CD4-positive, alpha-beta T cell (primary cell): ENCODE measurements at regions not wholly inside any gene's neighbourhood (a gene's known extent, or its start where the extent isn't known, plus 50 kb on each side); places are given as distances from the start of the nearest gene placed in this dataset.

Source experiments
- ATAC-seq: fragments of 200-7000 bp; cut with Tn5 transposase; one replicate; pipeline ENCODE4 v1.10.0; 2022; ENCODE audit warnings: mild to moderate bottlenecking; ENCODE audit not compliant: poor library complexity
- CTCF ChIA-PET: fragments of 350-600 bp; sonication (Branson Sonifier 250); formaldehyde crosslinking; loops from one replicate; lab custom pipeline; 2021; ENCODE audit warnings: antibody characterized with exemption, inconsistent platforms; lab: Charles Lee
- POLR2A ChIA-PET: fragments of 350-600 bp; sonication (Branson Sonifier 250); formaldehyde crosslinking; loops from one replicate; lab custom pipeline; 2021; ENCODE audit warnings: antibody characterized with exemption, inconsistent platforms; lab: Charles Lee
- DNase-seq, 14 experiments: peaks; one replicate each; pipeline ENCODE4 v3.0.0-alpha.2; 2013 to 2020; ENCODE audit warnings: mixed read lengths in 2 of 14
- H3K27ac ChIP-seq, 2 donors: one replicate each; pipeline versions ENCODE4 v1.5.1 to v1.7.0; 2013; ENCODE audit warnings: low read length in 2 of 2, low read depth in 1 of 2, mild to moderate bottlenecking in 1 of 2
- H3K27me3 ChIP-seq, 2 experiments: 1 replicate in 1 of 2; 2 replicates in 1 of 2; pipeline versions ENCODE4 v1.6.1 to v1.7.0; 2013; ENCODE audit warnings: low read length in 2 of 2, control low read depth in 1 of 2, mild to moderate bottlenecking in 1 of 2, moderate library complexity in 1 of 2; ENCODE audit not compliant: insufficient read depth in 2 of 2, control insufficient read depth in 1 of 2
- H3K36me3 ChIP-seq: one replicate; pipeline ENCODE4 v1.6.1; 2013; ENCODE audit warnings: low read length, control low read depth; ENCODE audit not compliant: insufficient read depth
- H3K4me1 ChIP-seq: one replicate; pipeline ENCODE4 v1.6.1; 2013; ENCODE audit warnings: low read length, control low read depth; ENCODE audit not compliant: insufficient read depth
- H3K4me3 ChIP-seq: one replicate; pipeline ENCODE4 v1.5.1; 2013; ENCODE audit warnings: mild to moderate bottlenecking, low read length, moderate library complexity
- H3K9me3 ChIP-seq, 2 experiments: 1 replicate in 1 of 2; 2 replicates in 1 of 2; pipeline versions ENCODE4 v1.6.1 to v1.7.0; 2013; ENCODE audit warnings: low read length in 2 of 2, mild to moderate bottlenecking in 2 of 2, control low read depth in 1 of 2, moderate library complexity in 1 of 2; ENCODE audit not compliant: control insufficient read depth in 1 of 2, insufficient read depth in 1 of 2
- H3K27ac Mint-ChIP-seq: one replicate; pipeline ENCODE4 v1.8.0; 2020; ENCODE audit warnings: mixed read lengths
- H3K27me3 Mint-ChIP-seq: one replicate; pipeline ENCODE4 v1.8.0; 2021; ENCODE audit warnings: mixed read lengths
- H3K36me3 Mint-ChIP-seq: one replicate; pipeline ENCODE4 v1.8.0; 2021; ENCODE audit warnings: low read depth, mixed read lengths
- H3K4me1 Mint-ChIP-seq: one replicate; pipeline ENCODE4 v1.8.0; 2021; ENCODE audit warnings: low read depth, mixed read lengths
- H3K4me3 Mint-ChIP-seq: one replicate; pipeline ENCODE4 v1.8.0; 2020; ENCODE audit warnings: mild to moderate bottlenecking, mixed read lengths
- H3K9me3 Mint-ChIP-seq: one replicate; pipeline ENCODE4 v1.8.0; 2020; ENCODE audit warnings: mixed read lengths
- CTCF ChIP-seq: fragments of 200-600 bp; IDR thresholded peaks from one replicate; pipeline ENCODE4 v1.8.0; 2022; ENCODE audit warnings: antibody characterized with exemption, mild to moderate bottlenecking
- intact Hi-C, 2 experiments: fragments of 100-400 bp; cut with DNase I in 1 of 2; cut with micrococcal nuclease in 1 of 2; formaldehyde crosslinking; loops; one replicate each; pipeline versions ENCODE4 v1.15.1 to v1.9.0; 2023 to 2025; cut with DNase I, micrococcal nuclease

- no peaks in the 10 kb centered on the region for H3K27me3 Mint-ChIP-seq
- H3K36me3 Mint-ChIP-seq, result no peaks in the 10 kb centered on the region
- no peak overlapping the region for H3K4me3 Mint-ChIP-seq
- DNase-seq, result no peak
- ChIA-PET CTCF (no interaction called here), POLR2A (no interaction called here)
- peaks cover 2% of the 10 kb centered on the region for H3K9me3 Mint-ChIP-seq
- Histone ChIP-seq H3K36me3 (no peaks in the 10 kb centered on the region), H3K27me3 (no peaks in the 10 kb centered on the region), H3K4me3 (no peak overlapping the region), H3K4me1 (no peaks in the 10 kb centered on the region), H3K27ac (no peak overlapping the region), H3K9me3 (peaks cover 0 to 5% of the 10 kb centered on the region in 2 experiments)
- ATAC-seq, result no peak
- no peaks in the 10 kb centered on the region for H3K4me1 Mint-ChIP-seq
- TF ChIP-seq CTCF, result no peak
- H3K27ac Mint-ChIP-seq, result no peak overlapping the region
- intact Hi-C loops, result no loop called here
Measured at GRCh38 chr9:118891213-118891612, 478.0 kb downstream of the BRINP1 start.

GRCh38 chr9:118896324-118897000 lies 472.8 kb downstream of the BRINP1 start:
- no peaks in the 10 kb centered on the region for H3K4me1 ChIP-seq
- H3K4me3 Mint-ChIP-seq, result no peak overlapping the region
- H3K36me3 Mint-ChIP-seq, result no peaks in the 10 kb centered on the region
- peaks cover 0 to 10% of the 10 kb centered on the region in 2 experiments for H3K9me3 ChIP-seq
- no peak overlapping the region for H3K27ac Mint-ChIP-seq
- no peaks in the 10 kb centered on the region for H3K27me3 ChIP-seq
- H3K27me3 Mint-ChIP-seq, result no peaks in the 10 kb centered on the region
- ChIA-PET POLR2A (no interaction called here), CTCF (no interaction called here)
- DNase-seq (no peak), ATAC-seq (no peak)
- no peaks in the 10 kb centered on the region for H3K4me1 Mint-ChIP-seq
- H3K4me3 ChIP-seq, result no peak overlapping the region
- H3K9me3 Mint-ChIP-seq, result peaks cover 2% of the 10 kb centered on the region
- intact Hi-C loops, result no loop called here
- no peak for TF ChIP-seq CTCF
- no peaks in the 10 kb centered on the region for H3K36me3 ChIP-seq
- no peak overlapping the region for H3K27ac ChIP-seq

DNA sequence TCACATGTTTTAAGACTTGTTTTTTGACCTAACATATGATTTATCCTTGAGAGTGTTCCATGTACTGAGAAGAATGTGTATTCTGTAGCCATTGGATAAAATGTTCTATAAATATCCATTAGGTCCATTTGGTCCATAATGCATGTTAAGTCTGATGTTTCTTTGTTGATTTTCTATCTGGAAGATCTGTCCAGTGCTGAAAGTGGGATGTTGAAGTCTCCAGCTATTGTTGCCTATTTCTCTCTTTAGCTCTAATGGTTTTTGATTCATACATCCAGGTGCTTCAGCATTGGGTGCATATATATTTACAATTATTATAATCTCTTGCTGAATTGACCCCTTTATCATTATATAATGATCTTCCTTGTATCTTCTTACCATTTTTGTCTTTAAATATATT lies 451.1 kb downstream of the BRINP1 start:
- Histone ChIP-seq H3K27me3 (no peaks in the 10 kb centered on the region), H3K4me1 (no peaks in the 10 kb centered on the region), H3K36me3 (no peaks in the 10 kb centered on the region), H3K4me3 (no peak overlapping the region), H3K9me3 (peaks cover 0 to 8% of the 10 kb centered on the region in 2 experiments), H3K27ac (no peak overlapping the region)
- Mint-ChIP-seq H3K9me3 (peaks cover 17% of the 10 kb centered on the region), H3K4me3 (no peak overlapping the region), H3K27me3 (no peaks in the 10 kb centered on the region), H3K36me3 (no peaks in the 10 kb centered on the region), H3K27ac (no peak overlapping the region), H3K4me1 (no peaks in the 10 kb centered on the region)
- POLR2A ChIA-PET, result no interaction called here
- TF ChIP-seq CTCF, result no peak
- CTCF ChIA-PET, result no interaction called here
- intact Hi-C loops, result no loop called here
- DNase-seq (no peak), ATAC-seq (no peak)
